ENCODE measurements at regions not wholly inside any gene's neighbourhood (a gene's known extent, or its start where the extent isn't known, plus 50 kb on each side); places are given as distances from the start of the nearest gene placed in this dataset.
A peak's percentile ranks its signal among the peaks of the same experiment; 100 is the strongest.
"Not testable (repeated sequence)": the region's sequence is repeated elsewhere in the genome, so short reads cannot be mapped to it uniquely, and the experiment has no call there.

- DNase-seq (ENCODE audit: low spot score) = no peak
Measured at GRCh38 chr17:5902181-5903140, 167.7 kb upstream of the WSCD1 start.

GRCh38 chr17:5911919-5912318 is 158.3 kb upstream of the WSCD1 start:
- no peak for DNase-seq (ENCODE audit: low spot score)

- peak; percentile 96 for DNase-seq (ENCODE audit: low spot score)
Measured at GRCh38 chr17:5913032-5913531, 157.1 kb upstream of the WSCD1 start.

GRCh38 chr17:5913641-5914040 is 156.5 kb upstream of the WSCD1 start:
- DNase-seq (ENCODE audit: low spot score) = no peak

- no peak for DNase-seq (ENCODE audit: low spot score)
Measured at GRCh38 chr17:5915337-5915736, 154.8 kb upstream of the WSCD1 start.

- no peak for DNase-seq (ENCODE audit: low spot score)
Measured at GRCh38 chr17:5919089-5919488, 151.1 kb upstream of the WSCD1 start.

- DNase-seq (ENCODE audit: low spot score) = no peak
Measured at GRCh38 chr17:5921512-5922282, 148.5 kb upstream of the WSCD1 start.

GRCh38 chr17:5922476-5922875 is 147.7 kb upstream of the WSCD1 start:
- DNase-seq (ENCODE audit: low spot score) = no peak

GRCh38 chr17:5929721-5930120 is 140.5 kb upstream of the WSCD1 start:
- no peak for DNase-seq (ENCODE audit: low spot score)

GRCh38 chr17:5930555-5930954 is 139.6 kb upstream of the WSCD1 start:
- not testable (repeated sequence) for DNase-seq (ENCODE audit: low spot score)

- peak; percentile 77 for DNase-seq (ENCODE audit: low spot score)
Measured at GRCh38 chr17:5931616-5932015, 138.6 kb upstream of the WSCD1 start.

- DNase-seq (ENCODE audit: low spot score) = no peak
Measured at GRCh38 chr17:5933430-5933829, 136.7 kb upstream of the WSCD1 start.

- DNase-seq (ENCODE audit: low spot score) = no peak
Measured at GRCh38 chr17:5941258-5941657, 128.9 kb upstream of the WSCD1 start.

GRCh38 chr17:5942687-5943086 is 127.5 kb upstream of the WSCD1 start:
- no peak for DNase-seq (ENCODE audit: low spot score)

- DNase-seq (ENCODE audit: low spot score) = no peak
Measured at GRCh38 chr17:5943232-5943631, 126.9 kb upstream of the WSCD1 start.

GRCh38 chr17:5943982-5944381 is 126.2 kb upstream of the WSCD1 start:
- no peak for DNase-seq (ENCODE audit: low spot score)

- no peak for DNase-seq (ENCODE audit: low spot score)
Measured at GRCh38 chr17:5947701-5948180, 122.4 kb upstream of the WSCD1 start.

- no peak for DNase-seq (ENCODE audit: low spot score)
Measured at GRCh38 chr17:5948811-5949210, 121.4 kb upstream of the WSCD1 start.

- DNase-seq (ENCODE audit: low spot score) = no peak
Measured at GRCh38 chr17:5950878-5951277, 119.3 kb upstream of the WSCD1 start.

- no peak for DNase-seq (ENCODE audit: low spot score)
Measured at GRCh38 chr17:5951912-5952311, 118.3 kb upstream of the WSCD1 start.

- DNase-seq (ENCODE audit: low spot score) = no peak
Measured at GRCh38 chr17:5952518-5952917, 117.7 kb upstream of the WSCD1 start.

- DNase-seq (ENCODE audit: low spot score) = no peak
Measured at GRCh38 chr17:5955764-5956163, 114.4 kb upstream of the WSCD1 start.

- no peak for DNase-seq (ENCODE audit: low spot score)
Measured at GRCh38 chr17:5958850-5959249, 111.3 kb upstream of the WSCD1 start.
